ENCODE measurements at regions not wholly inside any gene's neighbourhood (a gene's known extent, or its start where the extent isn't known, plus 50 kb on each side); places are given as distances from the start of the nearest gene placed in this dataset.
A peak's percentile ranks its signal among the peaks of the same experiment; 100 is the strongest.

GRCh38 chr21:15483138-15483780 lies 246.5 kb upstream of the USP25 start (continued):
- TF ChIP-seq ZNF678 (CRISPR knock-in tag; IDR thresholded peaks at IDR 0.05), result no peak
- no peak for TF ChIP-seq CEBPB (IDR thresholded peaks at IDR 0.05; ENCODE audit: borderline replicate concordance, low read depth, low read length)
- no peak for TF ChIP-seq ZNF3 (CRISPR knock-in tag; IDR thresholded peaks at IDR 0.05)
- TF ChIP-seq ELK4 (CRISPR knock-in tag; IDR thresholded peaks at IDR 0.05; ENCODE audit: borderline replicate concordance), result no peak
- TF ChIP-seq HINFP (CRISPR knock-in tag; IDR thresholded peaks at IDR 0.05; ENCODE audit: low read depth), result no peak
- 0 out of 2 replicates have a peak, but pooled peaks have one; percentile 28 for TF ChIP-seq CBFB (CRISPR knock-in tag; IDR thresholded peaks at IDR 0.05)
- peak; percentile 69; the same call in 1 of the 2 replicates for TF ChIP-seq KMT2A (CRISPR knock-in tag; IDR thresholded peaks at IDR 0.05)
- TF ChIP-seq AHR (CRISPR knock-in tag; IDR thresholded peaks at IDR 0.05), result no peak
- no peak for TF ChIP-seq TBX3 (IDR thresholded peaks at IDR 0.05; ENCODE audit: borderline replicate concordance)
- TF ChIP-seq NR2F1 (CRISPR knock-in tag; IDR thresholded peaks at IDR 0.05), result no peak
- TF ChIP-seq ZNF891 (CRISPR knock-in tag; IDR thresholded peaks at IDR 0.05), result no peak
- TF ChIP-seq, protein P1, sequence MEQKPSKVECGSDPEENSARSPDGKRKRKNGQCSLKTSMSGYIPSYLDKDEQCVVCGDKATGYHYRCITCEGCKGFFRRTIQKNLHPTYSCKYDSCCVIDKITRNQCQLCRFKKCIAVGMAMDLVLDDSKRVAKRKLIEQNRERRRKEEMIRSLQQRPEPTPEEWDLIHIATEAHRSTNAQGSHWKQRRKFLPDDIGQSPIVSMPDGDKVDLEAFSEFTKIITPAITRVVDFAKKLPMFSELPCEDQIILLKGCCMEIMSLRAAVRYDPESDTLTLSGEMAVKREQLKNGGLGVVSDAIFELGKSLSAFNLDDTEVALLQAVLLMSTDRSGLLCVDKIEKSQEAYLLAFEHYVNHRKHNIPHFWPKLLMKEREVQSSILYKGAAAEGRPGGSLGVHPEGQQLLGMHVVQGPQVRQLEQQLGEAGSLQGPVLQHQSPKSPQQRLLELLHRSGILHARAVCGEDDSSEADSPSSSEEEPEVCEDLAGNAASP (CRISPR knock-in tag; IDR thresholded peaks at IDR 0.05; ENCODE audit: borderline replicate concordance), result no peak
- no peak for TF ChIP-seq REXO4 (CRISPR knock-in tag; IDR thresholded peaks at IDR 0.05; ENCODE audit: borderline replicate concordance)
- no peak for TF ChIP-seq ZNF274 (CRISPR knock-in tag; IDR thresholded peaks at IDR 0.05)
- TF ChIP-seq, protein P2, sequence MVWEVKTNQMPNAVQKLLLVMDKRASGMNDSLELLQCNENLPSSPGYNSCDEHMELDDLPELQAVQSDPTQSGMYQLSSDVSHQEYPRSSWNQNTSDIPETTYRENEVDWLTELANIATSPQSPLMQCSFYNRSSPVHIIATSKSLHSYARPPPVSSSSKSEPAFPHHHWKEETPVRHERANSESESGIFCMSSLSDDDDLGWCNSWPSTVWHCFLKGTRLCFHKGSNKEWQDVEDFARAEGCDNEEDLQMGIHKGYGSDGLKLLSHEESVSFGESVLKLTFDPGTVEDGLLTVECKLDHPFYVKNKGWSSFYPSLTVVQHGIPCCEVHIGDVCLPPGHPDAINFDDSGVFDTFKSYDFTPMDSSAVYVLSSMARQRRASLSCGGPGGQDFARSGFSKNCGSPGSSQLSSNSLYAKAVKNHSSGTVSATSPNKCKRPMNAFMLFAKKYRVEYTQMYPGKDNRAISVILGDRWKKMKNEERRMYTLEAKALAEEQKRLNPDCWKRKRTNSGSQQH (CRISPR knock-in tag; IDR thresholded peaks at IDR 0.05; ENCODE audit: low read depth), result no peak
- TF ChIP-seq DDIT3 (CRISPR knock-in tag; IDR thresholded peaks at IDR 0.05), result no peak
- no peak for TF ChIP-seq CEBPZ (IDR thresholded peaks at IDR 0.05; ENCODE audit: low read length)
- TF ChIP-seq EEA1 (CRISPR knock-in tag; IDR thresholded peaks at IDR 0.05; ENCODE audit: borderline replicate concordance), result no peak
- TF ChIP-seq, protein P3, sequence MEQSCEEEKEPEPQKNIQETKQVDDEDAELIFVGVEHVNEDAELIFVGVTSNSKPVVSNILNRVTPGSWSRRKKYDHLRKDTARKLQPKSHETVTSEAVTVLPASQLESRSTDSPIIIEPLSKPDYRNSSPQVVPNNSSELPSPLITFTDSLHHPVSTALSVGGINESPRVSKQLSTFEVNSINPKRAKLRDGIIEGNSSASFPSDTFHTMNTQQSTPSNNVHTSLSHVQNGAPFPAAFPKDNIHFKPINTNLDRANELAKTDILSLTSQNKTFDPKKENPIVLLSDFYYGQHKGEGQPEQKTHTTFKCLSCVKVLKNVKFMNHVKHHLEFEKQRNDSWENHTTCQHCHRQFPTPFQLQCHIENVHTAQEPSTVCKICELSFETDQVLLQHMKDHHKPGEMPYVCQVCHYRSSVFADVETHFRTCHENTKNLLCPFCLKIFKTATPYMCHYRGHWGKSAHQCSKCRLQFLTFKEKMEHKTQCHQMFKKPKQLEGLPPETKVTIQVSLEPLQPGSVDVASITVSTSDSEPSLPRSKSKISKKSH (CRISPR knock-in tag; IDR thresholded peaks at IDR 0.05; ENCODE audit: borderline replicate concordance), result no peak
